Neural cell (in vitro differentiated cells): ENCODE measurements at regions not wholly inside any gene's neighbourhood (a gene's known extent, or its start where the extent isn't known, plus 50 kb on each side); places are given as distances from the start of the nearest gene placed in this dataset.

ENCODE experiments used
- CTCF ChIP-seq: fragments of 450-650 bp; IDR thresholded peaks from 2 replicates; pipeline ENCODE4 v1.5.1; 2014; ENCODE audit warnings: antibody characterized with exemption, mild to moderate bottlenecking, moderate library complexity; ENCODE audit not compliant: poor library complexity, severe bottlenecking
- EP300 ChIP-seq: fragments of 450-650 bp; conservative IDR thresholded peaks from 2 replicates; pipeline ENCODE4 v1.6.1; 2014; ENCODE audit warnings: antibody characterized with exemption, mild to moderate bottlenecking, moderate library complexity; ENCODE audit not compliant: poor library complexity, severe bottlenecking
- RAD21 ChIP-seq: fragments of 450-650 bp; conservative IDR thresholded peaks from 2 replicates; pipeline ENCODE4 v1.6.1; 2014; ENCODE audit warnings: antibody characterized with exemption, mild to moderate bottlenecking, moderate library complexity
- REST ChIP-seq: IDR thresholded peaks from 2 replicates; pipeline ENCODE4 v1.6.1; 2012; ENCODE audit warnings: borderline replicate concordance
- TAF1 ChIP-seq: IDR thresholded peaks from 2 replicates; pipeline ENCODE4 v1.6.1; 2012; ENCODE audit warnings: low read depth

- TF ChIP-seq CTCF: no peak
- TF ChIP-seq REST: no peak
- TF ChIP-seq TAF1: no peak
- TF ChIP-seq RAD21: no peak
- TF ChIP-seq EP300: no peak
Observed at GRCh38 chr11:90701716-90702115, 478.9 kb upstream of the CHORDC1 start.
